ENCODE measurements at regions not wholly inside any gene's neighbourhood (a gene's known extent, or its start where the extent isn't known, plus 50 kb on each side); places are given as distances from the start of the nearest gene placed in this dataset.

- no peak for TF ChIP-seq CTCF (IDR thresholded peaks at IDR 0.05; ENCODE audit: low read depth, low read length)
- POLR2A ChIA-PET, result no interaction called here
- Histone ChIP-seq H3K27me3 (ENCODE audit: control insufficient read depth, insufficient read depth, low read length) (no peaks in the 10 kb centered on the region), H3K4me3 (ENCODE audit: low read depth, low read length) (no peak overlapping the region), H3K27ac (ENCODE audit: low read depth, low read length) (no peak overlapping the region), H3K9me3 (ENCODE audit: control insufficient read depth, insufficient read depth, low read length) (no peaks in the 10 kb centered on the region; the same call in 1 of the 2 replicates)
- no peak for DNase-seq (ENCODE audit: low read depth, low spot score)
- CTCF ChIA-PET, result no interaction called here
These were observed 157.7 kb upstream of the CADPS start for GRCh38 chr3:63032881-63033280.

GRCh38 chr3:63034101-63034500 lies 158.9 kb upstream of the CADPS start:
- no peak overlapping the region for H3K4me3 ChIP-seq (ENCODE audit: low read depth, low read length)
- H3K9me3 ChIP-seq (ENCODE audit: control insufficient read depth, insufficient read depth, low read length), result no peaks in the 10 kb centered on the region; the same call in 1 of the 2 replicates
- ChIA-PET CTCF (no interaction called here), POLR2A (no interaction called here)
- H3K27ac ChIP-seq (ENCODE audit: low read depth, low read length), result no peak overlapping the region
- no peak for DNase-seq (ENCODE audit: low read depth, low spot score)
- H3K27me3 ChIP-seq (ENCODE audit: control insufficient read depth, insufficient read depth, low read length), result no peaks in the 10 kb centered on the region
- no peak for TF ChIP-seq CTCF (IDR thresholded peaks at IDR 0.05; ENCODE audit: low read depth, low read length)

- no peak overlapping the region for H3K27ac ChIP-seq (ENCODE audit: low read depth, low read length)
- no peaks in the 10 kb centered on the region for H3K27me3 ChIP-seq (ENCODE audit: control insufficient read depth, insufficient read depth, low read length)
- ChIA-PET POLR2A (no interaction called here), CTCF (no interaction called here)
- TF ChIP-seq CTCF (IDR thresholded peaks at IDR 0.05; ENCODE audit: low read depth, low read length), result no peak
- no peaks in the 10 kb centered on the region for H3K9me3 ChIP-seq (ENCODE audit: control insufficient read depth, insufficient read depth, low read length)
- no peak overlapping the region for H3K4me3 ChIP-seq (ENCODE audit: low read depth, low read length)
- no peak for DNase-seq (ENCODE audit: low read depth, low spot score)
These were observed 161.9 kb upstream of the CADPS start for GRCh38 chr3:63037116-63037515.

GRCh38 chr3:63042833-63043232 lies 167.6 kb upstream of the CADPS start:
- Histone ChIP-seq H3K27ac (ENCODE audit: low read depth, low read length) (no peak overlapping the region), H3K4me3 (ENCODE audit: low read depth, low read length) (no peak overlapping the region), H3K27me3 (ENCODE audit: control insufficient read depth, insufficient read depth, low read length) (no peaks in the 10 kb centered on the region), H3K9me3 (ENCODE audit: control insufficient read depth, insufficient read depth, low read length) (no peaks in the 10 kb centered on the region)
- no peak for DNase-seq (ENCODE audit: low read depth, low spot score)
- POLR2A ChIA-PET, result no interaction called here
- TF ChIP-seq CTCF (IDR thresholded peaks at IDR 0.05; ENCODE audit: low read depth, low read length), result no peak
- CTCF ChIA-PET, result no interaction called here

GRCh38 chr3:63043631-63044030 lies 168.4 kb upstream of the CADPS start:
- no peak for DNase-seq (ENCODE audit: low read depth, low spot score)
- CTCF ChIA-PET, result no interaction called here
- Histone ChIP-seq H3K9me3 (ENCODE audit: control insufficient read depth, insufficient read depth, low read length) (no peaks in the 10 kb centered on the region), H3K27ac (ENCODE audit: low read depth, low read length) (no peak overlapping the region), H3K4me3 (ENCODE audit: low read depth, low read length) (no peak overlapping the region), H3K27me3 (ENCODE audit: control insufficient read depth, insufficient read depth, low read length) (no peaks in the 10 kb centered on the region)
- no peak for TF ChIP-seq CTCF (IDR thresholded peaks at IDR 0.05; ENCODE audit: low read depth, low read length)
- POLR2A ChIA-PET, result no interaction called here

All from AG04450 (cell line).